ENCODE measurements at regions not wholly inside any gene's neighbourhood (a gene's known extent, or its start where the extent isn't known, plus 50 kb on each side); places are given as distances from the start of the nearest gene placed in this dataset.

DNA sequence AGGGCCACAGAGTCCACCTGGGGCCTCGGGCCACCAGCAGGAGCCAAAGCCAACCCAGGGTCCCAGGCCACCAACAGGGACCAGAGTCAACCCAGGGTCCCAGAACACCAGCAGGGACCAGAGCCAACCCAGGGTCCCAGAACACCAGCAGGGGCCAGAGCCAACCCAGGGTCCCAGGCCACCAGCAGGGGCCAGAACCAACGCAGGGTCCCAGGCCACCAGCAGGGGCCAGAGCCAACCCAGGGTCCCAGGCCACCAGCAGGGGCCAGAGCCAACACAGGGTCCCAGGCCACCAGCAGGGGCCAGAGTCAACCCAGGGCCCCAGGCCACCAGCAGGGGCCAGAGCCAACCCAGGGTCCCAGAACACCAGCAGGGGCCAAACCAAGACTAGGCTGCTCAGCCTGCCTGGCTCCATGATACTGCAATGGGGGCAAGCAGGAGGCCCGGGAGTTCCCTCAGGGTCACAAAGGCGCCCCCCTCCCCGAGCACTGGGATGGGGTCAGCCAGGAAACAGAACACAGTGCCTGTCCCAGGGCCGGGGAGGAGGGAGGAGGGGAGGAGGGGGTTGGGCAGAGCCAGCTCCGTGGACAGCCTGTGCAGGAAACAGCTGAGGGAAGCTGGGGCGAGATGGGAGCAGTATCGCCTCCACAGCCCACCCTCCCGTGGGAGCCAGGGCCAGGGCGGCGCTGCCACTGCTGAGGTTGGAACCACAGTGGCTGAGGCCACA is 62.0 kb upstream of the PRR5 start:
- Histone ChIP-seq H3K9ac (replicated peaks; ENCODE audit: extremely low read depth, insufficient read depth, low read length) (no peak overlapping the region), H3K9me1 (replicated peaks; ENCODE audit: control insufficient read depth, extremely low read depth, insufficient read depth, low read length) (no peaks in the 10 kb centered on the region), H4K20me1 (replicated peaks; ENCODE audit: control insufficient read depth, extremely low read depth, insufficient read depth, low read length) (no peaks in the 10 kb centered on the region), H3K4me3 (replicated peaks in 1 of 3; ENCODE audit: insufficient read depth in 1 of 3, low read depth in 1 of 3, low read length in 3 of 3) (no peak overlapping the region), H2AFZ (ENCODE audit: low read depth, low read length) (no peak overlapping the region), H3K4me2 (ENCODE audit: insufficient read depth, low read length) (no peak overlapping the region), H3K4me1 (ENCODE audit: control insufficient read depth, extremely low read depth, insufficient read depth, low read length) (peaks cover 8% of the 10 kb centered on the region), H3K79me2 (ENCODE audit: control insufficient read depth, insufficient read depth, low read length) (no peaks in the 10 kb centered on the region), H3K9me3 (replicated peaks; ENCODE audit: control insufficient read depth, insufficient read depth, low read length) (no peaks in the 10 kb centered on the region), H3K36me3 (ENCODE audit: control insufficient read depth in 2 of 2, extremely low read depth in 1 of 2, insufficient read depth in 2 of 2, low read length in 2 of 2) (no peaks in the 10 kb centered on the region), H3K27me3 (ENCODE audit: control insufficient read depth in 2 of 2, insufficient read depth in 2 of 2, low read length in 2 of 2) (no peaks in the 10 kb centered on the region), H3K27ac (ENCODE audit: insufficient read depth, low read depth, low read length) (no peak overlapping the region)
- DNase-seq (ENCODE audit: low read depth, low spot score) (peak; percentile 25), FAIRE-seq (no peak)
- dilution Hi-C loops (cut with MboI; ENCODE audit: extremely low pct_ligation_motif_present, low sequenced_read_pairs) = no loop called here
- CTCF ChIA-PET = interaction anchor here (1.5 to 1.8 kb wide), 2 partner anchors 44 to 45 kb away, joined by 6 read pairs; no protein-coding TSS in a partner anchor
- TF ChIP-seq FOS (IDR thresholded peaks at IDR 0.05; ENCODE audit: borderline replicate concordance, insufficient read depth, low read length) (no peak), EZH2 (IDR thresholded peaks at IDR 0.05; ENCODE audit: borderline replicate concordance, low read depth, low read length, severe bottlenecking) (no peak), POLR2A (IDR thresholded peaks at IDR 0.05; ENCODE audit: low read depth, low read length) (no peak), MYC (IDR thresholded peaks at IDR 0.05; ENCODE audit: low read depth, low read length) (no peak), JUN (IDR thresholded peaks at IDR 0.05; ENCODE audit: borderline replicate concordance, insufficient read depth, insufficient read length, low read depth) (no peak), GATA2 (IDR thresholded peaks at IDR 0.05; ENCODE audit: insufficient read depth, insufficient read length, low read depth, low read length) (no peak), POLR2AphosphoS5 (IDR thresholded peaks at IDR 0.05; ENCODE audit: insufficient read depth, low read depth, low read length) (no peak)
- TF ChIP-seq, protein P1, sequence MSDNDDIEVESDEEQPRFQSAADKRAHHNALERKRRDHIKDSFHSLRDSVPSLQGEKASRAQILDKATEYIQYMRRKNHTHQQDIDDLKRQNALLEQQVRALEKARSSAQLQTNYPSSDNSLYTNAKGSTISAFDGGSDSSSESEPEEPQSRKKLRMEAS (IDR thresholded peaks at IDR 0.05; ENCODE audit: insufficient read depth, insufficient read length) = no peak
- TF ChIP-seq, protein P2, sequence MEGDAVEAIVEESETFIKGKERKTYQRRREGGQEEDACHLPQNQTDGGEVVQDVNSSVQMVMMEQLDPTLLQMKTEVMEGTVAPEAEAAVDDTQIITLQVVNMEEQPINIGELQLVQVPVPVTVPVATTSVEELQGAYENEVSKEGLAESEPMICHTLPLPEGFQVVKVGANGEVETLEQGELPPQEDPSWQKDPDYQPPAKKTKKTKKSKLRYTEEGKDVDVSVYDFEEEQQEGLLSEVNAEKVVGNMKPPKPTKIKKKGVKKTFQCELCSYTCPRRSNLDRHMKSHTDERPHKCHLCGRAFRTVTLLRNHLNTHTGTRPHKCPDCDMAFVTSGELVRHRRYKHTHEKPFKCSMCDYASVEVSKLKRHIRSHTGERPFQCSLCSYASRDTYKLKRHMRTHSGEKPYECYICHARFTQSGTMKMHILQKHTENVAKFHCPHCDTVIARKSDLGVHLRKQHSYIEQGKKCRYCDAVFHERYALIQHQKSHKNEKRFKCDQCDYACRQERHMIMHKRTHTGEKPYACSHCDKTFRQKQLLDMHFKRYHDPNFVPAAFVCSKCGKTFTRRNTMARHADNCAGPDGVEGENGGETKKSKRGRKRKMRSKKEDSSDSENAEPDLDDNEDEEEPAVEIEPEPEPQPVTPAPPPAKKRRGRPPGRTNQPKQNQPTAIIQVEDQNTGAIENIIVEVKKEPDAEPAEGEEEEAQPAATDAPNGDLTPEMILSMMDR (IDR thresholded peaks at IDR 0.05; ENCODE audit: extremely low read depth in 1 of 2, insufficient read depth in 1 of 2, low read depth in 1 of 2, low read length in 2 of 2) = no peak
- POLR2A ChIA-PET = no interaction called here
- BruUV-seq (replicated peaks) = no TSS peak
- intact Hi-C loops (cut with micrococcal nuclease) = loop anchor here (2.0 kb wide), 1 partner anchor 45 kb away; no protein-coding TSS in a partner anchor

Data from endothelial cell of umbilical vein (primary cell).